ENCODE measurements at regions not wholly inside any gene's neighbourhood (a gene's known extent, or its start where the extent isn't known, plus 50 kb on each side); places are given as distances from the start of the nearest gene placed in this dataset.

DNA sequence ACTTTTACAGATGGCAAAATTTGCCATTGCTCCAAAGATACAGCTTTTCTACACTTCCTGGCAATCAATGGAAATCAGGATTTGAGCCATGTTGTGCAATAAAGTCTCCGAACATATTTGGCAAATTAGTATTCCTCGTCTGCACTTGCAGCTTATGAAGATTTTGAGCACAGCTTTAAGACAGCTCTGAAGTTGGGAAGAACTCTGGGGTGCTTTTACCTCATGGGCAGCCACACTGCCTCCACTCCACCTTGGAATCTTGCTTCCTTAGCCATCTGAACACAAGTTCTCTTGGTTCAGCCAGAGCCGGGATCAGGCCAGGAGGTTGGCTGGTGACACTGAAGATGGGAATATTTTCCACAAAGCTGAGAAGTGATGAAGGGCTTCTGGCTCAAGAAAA is 191.2 kb downstream of the CWF19L2 start:
- no peak for TF ChIP-seq EZH2phosphoT487 (IDR thresholded peaks at IDR 0.05; ENCODE audit: borderline replicate concordance, low read depth, low read length)
- TF ChIP-seq, protein P1, sequence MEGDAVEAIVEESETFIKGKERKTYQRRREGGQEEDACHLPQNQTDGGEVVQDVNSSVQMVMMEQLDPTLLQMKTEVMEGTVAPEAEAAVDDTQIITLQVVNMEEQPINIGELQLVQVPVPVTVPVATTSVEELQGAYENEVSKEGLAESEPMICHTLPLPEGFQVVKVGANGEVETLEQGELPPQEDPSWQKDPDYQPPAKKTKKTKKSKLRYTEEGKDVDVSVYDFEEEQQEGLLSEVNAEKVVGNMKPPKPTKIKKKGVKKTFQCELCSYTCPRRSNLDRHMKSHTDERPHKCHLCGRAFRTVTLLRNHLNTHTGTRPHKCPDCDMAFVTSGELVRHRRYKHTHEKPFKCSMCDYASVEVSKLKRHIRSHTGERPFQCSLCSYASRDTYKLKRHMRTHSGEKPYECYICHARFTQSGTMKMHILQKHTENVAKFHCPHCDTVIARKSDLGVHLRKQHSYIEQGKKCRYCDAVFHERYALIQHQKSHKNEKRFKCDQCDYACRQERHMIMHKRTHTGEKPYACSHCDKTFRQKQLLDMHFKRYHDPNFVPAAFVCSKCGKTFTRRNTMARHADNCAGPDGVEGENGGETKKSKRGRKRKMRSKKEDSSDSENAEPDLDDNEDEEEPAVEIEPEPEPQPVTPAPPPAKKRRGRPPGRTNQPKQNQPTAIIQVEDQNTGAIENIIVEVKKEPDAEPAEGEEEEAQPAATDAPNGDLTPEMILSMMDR (conservative IDR thresholded peaks at IDR 0.05; ENCODE audit: low read length) = no peak
- BruUV-seq (replicated peaks) = no TSS peak
- CTCF ChIA-PET (ENCODE audit: unreplicated experiment) = no interaction called here

DNA sequence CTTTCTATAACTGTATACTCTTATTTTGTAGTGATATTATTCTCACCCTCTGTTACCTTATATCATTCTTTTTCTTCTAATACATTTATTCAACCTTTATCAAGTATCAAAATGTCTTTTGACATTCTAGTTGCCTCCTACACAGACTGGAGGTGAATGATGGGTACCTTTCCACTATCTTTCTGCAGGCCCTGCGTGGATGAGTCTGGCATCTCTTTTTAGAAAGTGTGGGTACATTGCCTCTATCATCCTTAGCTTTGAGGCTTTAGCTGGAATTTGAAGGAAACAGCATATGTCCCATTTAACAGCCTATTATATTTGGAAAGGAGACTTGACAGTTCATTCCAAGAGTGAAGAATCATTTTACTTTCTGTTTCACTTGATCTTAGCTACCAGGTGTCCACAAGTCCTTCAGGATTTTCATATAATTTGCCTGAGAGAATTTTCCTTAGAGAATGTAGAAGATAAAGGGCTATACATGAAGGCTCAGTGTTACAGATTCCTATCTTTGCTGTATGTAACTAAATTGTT is 192.0 kb downstream of the CWF19L2 start:
- Histone ChIP-seq H3K79me2 (ENCODE audit: insufficient read depth, low read depth, low read length) (no peaks in the 10 kb centered on the region), H3K9me2 (ENCODE audit: insufficient read depth, low read length) (no peaks in the 10 kb centered on the region), H3K4me3 (ENCODE audit: low read depth, low read length, poor library complexity, severe bottlenecking) (no peak overlapping the region), H3K4me1 (ENCODE audit: insufficient read depth, low read length, poor library complexity, severe bottlenecking) (no peaks in the 10 kb centered on the region), H3K36me3 (ENCODE audit: insufficient read depth, low read length) (no peaks in the 10 kb centered on the region), H3K27ac (ENCODE audit: low read depth, low read length, poor library complexity, severe bottlenecking) (no peak overlapping the region), H3K9me3 (ENCODE audit: low read length) (no peaks in the 10 kb centered on the region), H2AFZ (ENCODE audit: low read length) (no peak overlapping the region), H3K4me2 (ENCODE audit: low read length) (no peak overlapping the region), H4K20me1 (ENCODE audit: insufficient read depth, low read length) (no peaks in the 10 kb centered on the region)
- POLR2A ChIA-PET = interaction anchor here (0.6 to 1.0 kb wide), 4 partner anchors 8 to 961 kb away, joined by 3 to 5 read pairs (median 4); no protein-coding TSS in a partner anchor
- TF ChIP-seq, protein P1 (conservative IDR thresholded peaks at IDR 0.05; ENCODE audit: low read length) = no peak
- no peak for TF ChIP-seq EZH2phosphoT487 (IDR thresholded peaks at IDR 0.05; ENCODE audit: borderline replicate concordance, low read depth, low read length)
- intact Hi-C loops (cut with micrococcal nuclease; ENCODE audit: unreplicated experiment) = no loop called here
- CTCF ChIA-PET (ENCODE audit: unreplicated experiment) = no interaction called here
- no TSS peak for BruUV-seq (replicated peaks)
- no peak for DNase-seq (ENCODE audit: low spot score)

More for the DNA sequence above, 191.2 kb downstream of the CWF19L2 start:
- no peak overlapping the region for H3K27ac ChIP-seq (ENCODE audit: low read depth, low read length, poor library complexity, severe bottlenecking)
- no peaks in the 10 kb centered on the region for H4K20me1 ChIP-seq (ENCODE audit: insufficient read depth, low read length)
- intact Hi-C loops (cut with micrococcal nuclease; ENCODE audit: unreplicated experiment) = no loop called here
- no peaks in the 10 kb centered on the region for H3K79me2 ChIP-seq (ENCODE audit: insufficient read depth, low read depth, low read length)
- POLR2A ChIA-PET = interaction anchor here (0.5 to 1.2 kb wide), 6 partner anchors 9 to 960 kb away, joined by 3 to 5 read pairs (median 3); no protein-coding TSS in a partner anchor
- no peaks in the 10 kb centered on the region for H3K9me3 ChIP-seq (ENCODE audit: low read length)
- no peak for DNase-seq (ENCODE audit: low spot score)
- no peak overlapping the region for H3K4me3 ChIP-seq (ENCODE audit: low read depth, low read length, poor library complexity, severe bottlenecking)
- no peaks in the 10 kb centered on the region for H3K9me2 ChIP-seq (ENCODE audit: insufficient read depth, low read length)
- no peak overlapping the region for H3K4me2 ChIP-seq (ENCODE audit: low read length)
- H3K4me1 ChIP-seq (ENCODE audit: insufficient read depth, low read length, poor library complexity, severe bottlenecking) = no peaks in the 10 kb centered on the region
- H2AFZ ChIP-seq (ENCODE audit: low read length) = no peak overlapping the region
- H3K36me3 ChIP-seq (ENCODE audit: insufficient read depth, low read length) = no peaks in the 10 kb centered on the region

DNA sequence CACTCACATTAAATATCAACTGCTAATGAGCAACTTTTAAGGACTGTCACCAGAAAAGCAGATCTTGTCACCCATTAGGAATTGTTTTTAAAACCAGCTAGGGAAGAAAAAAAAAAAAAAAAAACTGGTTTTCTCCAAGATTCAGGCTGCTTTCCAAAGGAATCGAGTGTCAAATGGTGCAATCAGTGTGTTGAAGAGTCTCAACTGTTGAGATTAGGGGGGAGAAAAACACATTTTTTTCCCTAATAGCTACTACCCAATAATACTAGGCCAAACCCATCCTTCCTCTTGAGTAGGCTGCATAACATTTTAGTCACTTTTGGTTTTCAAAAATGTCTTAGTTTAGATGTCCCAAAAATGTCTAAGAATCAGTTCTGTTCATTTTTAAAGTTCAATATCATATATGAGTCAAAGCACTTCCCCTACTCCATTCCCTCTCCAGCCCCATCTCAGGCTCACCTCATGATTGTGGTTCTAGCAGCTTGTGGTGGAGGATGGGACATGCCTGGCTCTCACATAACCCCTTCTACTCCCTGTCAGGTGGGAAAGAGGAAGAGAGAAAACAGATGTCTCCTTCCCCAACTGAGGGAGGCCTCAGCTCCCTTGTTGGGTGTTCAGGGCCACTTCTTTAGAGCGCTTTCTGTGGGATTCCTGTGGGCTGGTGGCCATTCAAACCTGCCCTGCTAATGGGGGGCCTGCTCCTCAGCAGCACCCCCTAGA is 193.6 kb downstream of the CWF19L2 start:
- no peak overlapping the region for H3K4me2 ChIP-seq (ENCODE audit: low read length)
- H3K9me2 ChIP-seq (ENCODE audit: insufficient read depth, low read length) = no peaks in the 10 kb centered on the region
- H3K36me3 ChIP-seq (ENCODE audit: insufficient read depth, low read length) = no peaks in the 10 kb centered on the region
- intact Hi-C loops (cut with micrococcal nuclease; ENCODE audit: unreplicated experiment) = no loop called here
- no peak overlapping the region for H2AFZ ChIP-seq (ENCODE audit: low read length)
- DNase-seq (ENCODE audit: low spot score) = no peak
- no peaks in the 10 kb centered on the region for H3K79me2 ChIP-seq (ENCODE audit: insufficient read depth, low read depth, low read length)
- POLR2A ChIA-PET = interaction anchor here (0.6 to 1.1 kb wide), 2 partner anchors 10 to 343 kb away, joined by 3 to 4 read pairs; no protein-coding TSS in a partner anchor
- H3K4me3 ChIP-seq (ENCODE audit: low read depth, low read length, poor library complexity, severe bottlenecking) = no peak overlapping the region
- CTCF ChIA-PET (ENCODE audit: unreplicated experiment) = no interaction called here
- H4K20me1 ChIP-seq (ENCODE audit: insufficient read depth, low read length) = no peaks in the 10 kb centered on the region
- no peaks in the 10 kb centered on the region for H3K9me3 ChIP-seq (ENCODE audit: low read length)
- TF ChIP-seq, protein P1 (conservative IDR thresholded peaks at IDR 0.05; ENCODE audit: low read length) = no peak
- TF ChIP-seq EZH2phosphoT487 (IDR thresholded peaks at IDR 0.05; ENCODE audit: borderline replicate concordance, low read depth, low read length) = no peak
- no TSS peak for BruUV-seq (replicated peaks)
- no peaks in the 10 kb centered on the region for H3K4me1 ChIP-seq (ENCODE audit: insufficient read depth, low read length, poor library complexity, severe bottlenecking)
- no peak overlapping the region for H3K27ac ChIP-seq (ENCODE audit: low read depth, low read length, poor library complexity, severe bottlenecking)
